Testis (tissue), 2 donors: ENCODE measurements at regions not wholly inside any gene's neighbourhood (a gene's known extent, or its start where the extent isn't known, plus 50 kb on each side); places are given as distances from the start of the nearest gene placed in this dataset.

Experiments
- POLR2A ChIP-seq: fragments of 450-650 bp; IDR thresholded peaks from one replicate; pipeline ENCODE4 v1.6.1; 2017; ENCODE audit warnings: antibody characterized with exemption, mild to moderate bottlenecking, moderate library complexity
- TF ChIP-seq, protein P1 (sequence below), 3 experiments: fragments of 450-650 bp in 2 of 3; fragments of 200-600 bp in 1 of 3; sonication (generic) in 1 of 3; IDR thresholded peaks; one replicate each; pipeline ENCODE4 v1.5.1; 2016 to 2019; ENCODE audit warnings: antibody characterized with exemption in 3 of 3, mild to moderate bottlenecking in 2 of 3, moderate library complexity in 1 of 3

- TF ChIP-seq, protein P1, sequence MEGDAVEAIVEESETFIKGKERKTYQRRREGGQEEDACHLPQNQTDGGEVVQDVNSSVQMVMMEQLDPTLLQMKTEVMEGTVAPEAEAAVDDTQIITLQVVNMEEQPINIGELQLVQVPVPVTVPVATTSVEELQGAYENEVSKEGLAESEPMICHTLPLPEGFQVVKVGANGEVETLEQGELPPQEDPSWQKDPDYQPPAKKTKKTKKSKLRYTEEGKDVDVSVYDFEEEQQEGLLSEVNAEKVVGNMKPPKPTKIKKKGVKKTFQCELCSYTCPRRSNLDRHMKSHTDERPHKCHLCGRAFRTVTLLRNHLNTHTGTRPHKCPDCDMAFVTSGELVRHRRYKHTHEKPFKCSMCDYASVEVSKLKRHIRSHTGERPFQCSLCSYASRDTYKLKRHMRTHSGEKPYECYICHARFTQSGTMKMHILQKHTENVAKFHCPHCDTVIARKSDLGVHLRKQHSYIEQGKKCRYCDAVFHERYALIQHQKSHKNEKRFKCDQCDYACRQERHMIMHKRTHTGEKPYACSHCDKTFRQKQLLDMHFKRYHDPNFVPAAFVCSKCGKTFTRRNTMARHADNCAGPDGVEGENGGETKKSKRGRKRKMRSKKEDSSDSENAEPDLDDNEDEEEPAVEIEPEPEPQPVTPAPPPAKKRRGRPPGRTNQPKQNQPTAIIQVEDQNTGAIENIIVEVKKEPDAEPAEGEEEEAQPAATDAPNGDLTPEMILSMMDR (IDR thresholded peaks at IDR 0.05), result no peak
- TF ChIP-seq POLR2A, result no peak
Observed at GRCh38 chr3:166582236-166582635, 745.0 kb upstream of the BCHE start.
